ENCODE measurements at regions not wholly inside any gene's neighbourhood (a gene's known extent, or its start where the extent isn't known, plus 50 kb on each side); places are given as distances from the start of the nearest gene placed in this dataset.

DNA sequence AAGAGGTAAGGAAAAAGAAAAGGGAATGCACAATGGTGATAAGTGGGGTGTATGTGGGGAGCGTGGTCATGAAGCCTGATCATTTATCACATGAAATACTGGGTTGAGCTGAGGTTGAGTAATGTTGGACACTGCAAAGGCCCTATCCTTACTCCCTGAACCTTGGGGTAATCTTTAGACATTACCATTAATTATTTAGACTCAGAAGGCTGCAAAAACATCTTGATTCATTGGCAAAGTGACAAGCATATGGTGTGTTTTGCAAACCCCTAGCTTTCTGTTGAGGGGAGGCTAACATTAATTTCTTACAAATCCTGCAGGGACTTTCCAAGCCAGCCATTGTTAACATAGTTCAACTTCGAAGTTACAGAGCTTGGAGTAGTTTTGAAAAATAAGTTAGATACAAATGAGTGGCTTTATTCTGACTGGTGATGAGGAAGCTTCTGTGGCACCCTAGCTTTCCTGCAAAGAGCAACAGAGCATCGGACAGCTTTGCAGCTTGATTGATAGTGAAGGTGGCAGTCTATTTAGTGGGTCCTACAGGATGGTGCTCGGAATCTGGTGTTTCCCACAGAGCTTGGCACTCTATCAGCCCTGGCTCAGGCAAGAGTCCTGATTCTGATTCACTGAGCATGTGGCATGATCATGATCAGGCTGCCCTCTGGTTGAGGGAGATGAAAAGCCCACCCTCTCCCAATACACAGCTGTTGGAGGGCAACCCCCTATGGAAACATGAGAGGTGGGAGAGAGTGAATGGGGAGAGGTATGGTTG lies 153.7 kb upstream of the NPVF start:
- H3K4me1 ChIP-seq, result no peaks in the 10 kb centered on the region
- FAIRE-seq, result no peak
- ChIA-PET POLR2A (no interaction called here), CTCF (interaction anchor here (0.6 to 3.4 kb wide), 5 partner anchors 10 to 473 kb away, joined by 3 to 15 read pairs (median 3); no protein-coding TSS in a partner anchor)
- no peak overlapping the region for H3K4me2 ChIP-seq
- no peak overlapping the region for H3K27ac ChIP-seq
- 0% methylated on average over 4 of the region's 4 CpGs for WGBS (ENCODE audit: missing lambda C conversion rate)
- no peaks in the 10 kb centered on the region for H3K9me3 ChIP-seq
- TF ChIP-seq NFE2L2 (conservative IDR thresholded peaks at IDR 0.05; ENCODE audit: low read length) (no peak), FOSB (CRISPR knock-in tag; IDR thresholded peaks at IDR 0.05) (no peak), HOXA7 (CRISPR knock-in tag; IDR thresholded peaks at IDR 0.05) (no peak), KDM5A (IDR thresholded peaks at IDR 0.05) (no peak), RARB (CRISPR knock-in tag; IDR thresholded peaks at IDR 0.05) (no peak), MAZ (IDR thresholded peaks at IDR 0.05; ENCODE audit: borderline replicate concordance, low read depth, low read length) (no peak), SMC3 (IDR thresholded peaks at IDR 0.05) (no peak), TFCP2L1 (CRISPR knock-in tag; IDR thresholded peaks at IDR 0.05) (no peak), HOXB5 (CRISPR knock-in tag; IDR thresholded peaks at IDR 0.05) (no peak), SREBF2 (IDR thresholded peaks at IDR 0.05) (no peak), RCOR1 (IDR thresholded peaks at IDR 0.05; ENCODE audit: low read depth, low read length) (no peak)
- ATAC-seq, result no peak
- no peak overlapping the region for H3K4me3 ChIP-seq
- no peak for DNase-seq (ENCODE audit: low read depth in 1 of 2, low spot score in 1 of 2)

- ChIA-PET CTCF (interaction anchor here (1.0 to 3.4 kb wide), 3 partner anchors 123 to 472 kb away, joined by 3 to 15 read pairs (median 5); no protein-coding TSS in a partner anchor), POLR2A (no interaction called here)
- H3K9me3 ChIP-seq, result no peaks in the 10 kb centered on the region
- no peak overlapping the region for H3K4me2 ChIP-seq
- H3K4me3 ChIP-seq, result no peak overlapping the region
- DNase-seq (ENCODE audit: low read depth in 1 of 2, low spot score in 1 of 2) (no peak), FAIRE-seq (no peak), ATAC-seq (no peak)
- WGBS (ENCODE audit: missing lambda C conversion rate), result 1% methylated on average over 4 of the region's 4 CpGs
- TF ChIP-seq ZNF302 (CRISPR knock-in tag; IDR thresholded peaks at IDR 0.05) (no peak), RARB (CRISPR knock-in tag; IDR thresholded peaks at IDR 0.05) (no peak), TP53 (CRISPR knock-in tag; IDR thresholded peaks at IDR 0.05) (no peak), HMGXB4 (CRISPR knock-in tag; IDR thresholded peaks at IDR 0.05; ENCODE audit: borderline replicate concordance) (no peak)
- H3K27ac ChIP-seq, result no peak overlapping the region
- H3K4me1 ChIP-seq, result no peaks in the 10 kb centered on the region
These were observed 154.6 kb upstream of the NPVF start for GRCh38 chr7:25382869-25383268.

- no peak overlapping the region for H3K27ac ChIP-seq
- CTCF ChIA-PET, result interaction anchor here (0.9 to 3.4 kb wide), 4 partner anchors 28 to 184 kb away, joined by 3 to 15 read pairs (median 4); no protein-coding TSS in a partner anchor
- POLR2A ChIA-PET, result no interaction called here
- no peak overlapping the region for H3K4me2 ChIP-seq
- 3% methylated on average over 2 of the region's 2 CpGs for WGBS (ENCODE audit: missing lambda C conversion rate)
- no peak for DNase-seq (ENCODE audit: low read depth in 1 of 2, low spot score in 1 of 2)
- H3K4me1 ChIP-seq, result no peaks in the 10 kb centered on the region
- no peak for FAIRE-seq
- no peaks in the 10 kb centered on the region for H3K9me3 ChIP-seq
- no peak for TF ChIP-seq NPAS2 (CRISPR knock-in tag; IDR thresholded peaks at IDR 0.05; ENCODE audit: borderline replicate concordance)
- TF ChIP-seq CBX2 (IDR thresholded peaks at IDR 0.05; ENCODE audit: borderline replicate concordance, low read depth), result no peak
- ATAC-seq, result no peak
- H3K4me3 ChIP-seq, result no peak overlapping the region
These were observed 155.1 kb upstream of the NPVF start for GRCh38 chr7:25383402-25383801.

- Histone ChIP-seq H3K9me3 (no peaks in the 10 kb centered on the region), H3K4me3 (no peak overlapping the region), H3K4me2 (no peak overlapping the region), H3K4me1 (no peaks in the 10 kb centered on the region), H3K27ac (no peak overlapping the region)
- TF ChIP-seq KDM5A (IDR thresholded peaks at IDR 0.05) (no peak), HOXA7 (CRISPR knock-in tag; IDR thresholded peaks at IDR 0.05) (no peak), CHD4 (IDR thresholded peaks at IDR 0.05; ENCODE audit: borderline replicate concordance) (no peak), CEBPB (IDR thresholded peaks at IDR 0.05) (no peak), HEYL (CRISPR knock-in tag; IDR thresholded peaks at IDR 0.05) (no peak), ELK1 (IDR thresholded peaks at IDR 0.05; ENCODE audit: low read depth, low read length) (no peak), CHD2 (IDR thresholded peaks at IDR 0.05; ENCODE audit: low read length, partially characterized antibody) (no peak), HOXB13 (CRISPR knock-in tag; IDR thresholded peaks at IDR 0.05; ENCODE audit: low read depth) (no peak), NFE2L2 (conservative IDR thresholded peaks at IDR 0.05; ENCODE audit: low read length) (no peak), MYC (IDR thresholded peaks at IDR 0.05; ENCODE audit: borderline replicate concordance, low read length) (no peak), ZFP36 (IDR thresholded peaks at IDR 0.05; ENCODE audit: borderline replicate concordance, partially characterized antibody) (no peak), MAX (IDR thresholded peaks at IDR 0.05) (no peak), JUN (IDR thresholded peaks at IDR 0.05) (no peak)
- ChIA-PET POLR2A (no interaction called here), CTCF (interaction anchor here (0.5 to 3.4 kb wide), 8 partner anchors 47 to 467 kb away, joined by 3 to 15 read pairs (median 4); no protein-coding TSS in a partner anchor)
- WGBS (ENCODE audit: missing lambda C conversion rate), result 58% methylated on average over 7 of the region's 7 CpGs
- DNase-seq (ENCODE audit: low read depth in 1 of 2, low spot score in 1 of 2) (no peak), FAIRE-seq (no peak), ATAC-seq (no peak)
These were observed 156.7 kb upstream of the NPVF start for GRCh38 chr7:25384788-25385505.

All from A549 (cell line).